ENCODE measurements at regions not wholly inside any gene's neighbourhood (a gene's known extent, or its start where the extent isn't known, plus 50 kb on each side); places are given as distances from the start of the nearest gene placed in this dataset.

GRCh38 chr5:68148096-68148495 is 67.5 kb upstream of the PIK3R1 start:
- intact Hi-C loops (cut with DNase I, micrococcal nuclease): no loop called here
- no peak for DNase-seq
- Mint-ChIP-seq H3K36me3 (ENCODE audit: low read depth) (no peaks in the 10 kb centered on the region), H3K9me3 (no peaks in the 10 kb centered on the region), H3K27me3 (no peaks in the 10 kb centered on the region), H3K4me1 (ENCODE audit: low read depth) (no peaks in the 10 kb centered on the region), H3K27ac (no peak overlapping the region), H3K4me3 (no peak overlapping the region)
- Histone ChIP-seq H3K27me3 (ENCODE audit: control insufficient read depth in 1 of 2, insufficient read depth in 2 of 2, low read length in 2 of 2) (no peaks in the 10 kb centered on the region), H3K9me3 (ENCODE audit: control insufficient read depth in 1 of 2, insufficient read depth in 1 of 2, low read length in 2 of 2) (no peaks in the 10 kb centered on the region), H3K36me3 (ENCODE audit: insufficient read depth, low read length) (no peaks in the 10 kb centered on the region), H3K4me1 (ENCODE audit: insufficient read depth, low read length) (no peaks in the 10 kb centered on the region), H3K27ac (ENCODE audit: low read depth in 1 of 2, low read length in 2 of 2) (no peak overlapping the region), H3K4me3 (ENCODE audit: low read length) (no peak overlapping the region)
- ATAC-seq (ENCODE audit: poor library complexity): no peak
- no peak for TF ChIP-seq CTCF (IDR thresholded peaks at IDR 0.05)
- ChIA-PET CTCF (no interaction called here), POLR2A (no interaction called here)

- CTCF ChIA-PET: no interaction called here
- Histone ChIP-seq H3K36me3 (ENCODE audit: insufficient read depth, low read length) (no peaks in the 10 kb centered on the region), H3K4me3 (ENCODE audit: low read length) (no peak overlapping the region), H3K27ac (ENCODE audit: low read depth in 1 of 2, low read length in 2 of 2) (no peak overlapping the region), H3K4me1 (ENCODE audit: insufficient read depth, low read length) (no peaks in the 10 kb centered on the region), H3K27me3 (ENCODE audit: control insufficient read depth in 1 of 2, insufficient read depth in 2 of 2, low read length in 2 of 2) (no peaks in the 10 kb centered on the region), H3K9me3 (ENCODE audit: control insufficient read depth in 1 of 2, insufficient read depth in 1 of 2, low read length in 2 of 2) (no peaks in the 10 kb centered on the region)
- Mint-ChIP-seq H3K4me1 (ENCODE audit: low read depth) (no peaks in the 10 kb centered on the region), H3K36me3 (ENCODE audit: low read depth) (no peaks in the 10 kb centered on the region), H3K4me3 (no peak overlapping the region), H3K27ac (no peak overlapping the region), H3K27me3 (no peaks in the 10 kb centered on the region), H3K9me3 (no peaks in the 10 kb centered on the region)
- POLR2A ChIA-PET: no interaction called here
- DNase-seq (no peak), ATAC-seq (ENCODE audit: poor library complexity) (no peak)
- intact Hi-C loops (cut with DNase I, micrococcal nuclease): no loop called here
- no peak for TF ChIP-seq CTCF (IDR thresholded peaks at IDR 0.05)
These were observed 67.9 kb upstream of the PIK3R1 start for GRCh38 chr5:68147659-68148058.

- DNase-seq (peak in 3 of 14 experiments; percentile 44 to 64 (median 46)), ATAC-seq (ENCODE audit: poor library complexity) (peak; percentile 61)
- CTCF ChIA-PET: no interaction called here
- H3K4me1 Mint-ChIP-seq (ENCODE audit: low read depth): peaks cover 4% of the 10 kb centered on the region
- Histone ChIP-seq H3K9me3 (ENCODE audit: control insufficient read depth in 1 of 2, insufficient read depth in 1 of 2, low read length in 2 of 2) (no peaks in the 10 kb centered on the region), H3K4me3 (ENCODE audit: low read length) (no peak overlapping the region), H3K27ac (ENCODE audit: low read depth in 1 of 2, low read length in 2 of 2) (no peak overlapping the region), H3K4me1 (ENCODE audit: insufficient read depth, low read length) (no peaks in the 10 kb centered on the region), H3K27me3 (ENCODE audit: control insufficient read depth in 1 of 2, insufficient read depth in 2 of 2, low read length in 2 of 2) (no peaks in the 10 kb centered on the region), H3K36me3 (ENCODE audit: insufficient read depth, low read length) (no peaks in the 10 kb centered on the region)
- no peak overlapping the region for H3K4me3 Mint-ChIP-seq
- H3K27ac Mint-ChIP-seq: no peak overlapping the region
- TF ChIP-seq CTCF (IDR thresholded peaks at IDR 0.05): no peak
- no peaks in the 10 kb centered on the region for H3K36me3 Mint-ChIP-seq (ENCODE audit: low read depth)
- no peaks in the 10 kb centered on the region for H3K9me3 Mint-ChIP-seq
- POLR2A ChIA-PET: no interaction called here
- intact Hi-C loops (cut with DNase I, micrococcal nuclease): no loop called here
- H3K27me3 Mint-ChIP-seq: peaks cover 4% of the 10 kb centered on the region
These were observed 74.1 kb upstream of the PIK3R1 start for GRCh38 chr5:68141494-68141893.

Data from CD4-positive, alpha-beta T cell (primary cell).